ENCODE measurements at regions not wholly inside any gene's neighbourhood (a gene's known extent, or its start where the extent isn't known, plus 50 kb on each side); places are given as distances from the start of the nearest gene placed in this dataset.

- no peaks in the 10 kb centered on the region for H3K36me3 ChIP-seq (ENCODE audit: control insufficient read depth, insufficient read depth, low read length)
- H3K27me3 ChIP-seq (replicated peaks; ENCODE audit: control insufficient read depth, insufficient read depth, low read length) = no peaks in the 10 kb centered on the region
- H3K4me3 ChIP-seq (replicated peaks; ENCODE audit: low read depth, low read length) = no peak overlapping the region
- TF ChIP-seq, protein P1, sequence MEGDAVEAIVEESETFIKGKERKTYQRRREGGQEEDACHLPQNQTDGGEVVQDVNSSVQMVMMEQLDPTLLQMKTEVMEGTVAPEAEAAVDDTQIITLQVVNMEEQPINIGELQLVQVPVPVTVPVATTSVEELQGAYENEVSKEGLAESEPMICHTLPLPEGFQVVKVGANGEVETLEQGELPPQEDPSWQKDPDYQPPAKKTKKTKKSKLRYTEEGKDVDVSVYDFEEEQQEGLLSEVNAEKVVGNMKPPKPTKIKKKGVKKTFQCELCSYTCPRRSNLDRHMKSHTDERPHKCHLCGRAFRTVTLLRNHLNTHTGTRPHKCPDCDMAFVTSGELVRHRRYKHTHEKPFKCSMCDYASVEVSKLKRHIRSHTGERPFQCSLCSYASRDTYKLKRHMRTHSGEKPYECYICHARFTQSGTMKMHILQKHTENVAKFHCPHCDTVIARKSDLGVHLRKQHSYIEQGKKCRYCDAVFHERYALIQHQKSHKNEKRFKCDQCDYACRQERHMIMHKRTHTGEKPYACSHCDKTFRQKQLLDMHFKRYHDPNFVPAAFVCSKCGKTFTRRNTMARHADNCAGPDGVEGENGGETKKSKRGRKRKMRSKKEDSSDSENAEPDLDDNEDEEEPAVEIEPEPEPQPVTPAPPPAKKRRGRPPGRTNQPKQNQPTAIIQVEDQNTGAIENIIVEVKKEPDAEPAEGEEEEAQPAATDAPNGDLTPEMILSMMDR (IDR thresholded peaks at IDR 0.05; ENCODE audit: insufficient read depth, low read length, poor library complexity, severe bottlenecking) = no peak
- no peak for DNase-seq (ENCODE audit: extremely low read depth, insufficient read length)
Observed at GRCh38 chr12:31217356-31218130, 108.4 kb downstream of the SINHCAF start.

GRCh38 chr12:31218203-31219025, 107.5 kb downstream of the SINHCAF start:
- Histone ChIP-seq H3K27me3 (replicated peaks; ENCODE audit: control insufficient read depth, insufficient read depth, low read length) (no peaks in the 10 kb centered on the region), H3K4me3 (replicated peaks; ENCODE audit: low read depth, low read length) (no peak overlapping the region), H3K36me3 (ENCODE audit: control insufficient read depth, insufficient read depth, low read length) (no peaks in the 10 kb centered on the region)
- TF ChIP-seq, protein P1 (IDR thresholded peaks at IDR 0.05; ENCODE audit: insufficient read depth, low read length, poor library complexity, severe bottlenecking) = no peak
- no peak for DNase-seq (ENCODE audit: extremely low read depth, insufficient read length)

DNA sequence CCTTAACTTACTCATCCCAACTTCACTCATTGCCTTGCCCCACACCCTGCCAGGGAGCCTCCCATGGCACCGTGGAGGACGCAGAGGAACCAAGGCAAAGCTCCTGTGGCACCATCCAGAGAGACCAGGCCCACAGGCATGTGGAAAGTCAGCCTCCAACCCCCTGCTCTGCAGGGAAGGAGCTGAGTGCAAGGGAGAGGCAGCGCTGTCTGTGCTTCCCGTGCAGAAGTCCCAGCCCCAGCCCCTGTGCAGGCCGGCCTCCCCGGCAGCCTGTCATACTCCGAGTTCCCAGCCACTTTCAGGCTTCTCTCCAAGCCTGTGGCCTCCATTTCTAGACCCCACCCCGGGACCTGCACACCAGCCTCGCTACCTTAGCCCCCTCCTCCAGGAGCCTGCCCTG, 106.4 kb downstream of the SINHCAF start:
- Histone ChIP-seq H3K4me3 (replicated peaks; ENCODE audit: low read depth, low read length) (no peak overlapping the region), H3K36me3 (ENCODE audit: control insufficient read depth, insufficient read depth, low read length) (no peaks in the 10 kb centered on the region), H3K27me3 (replicated peaks; ENCODE audit: control insufficient read depth, insufficient read depth, low read length) (no peaks in the 10 kb centered on the region)
- no peak for DNase-seq (ENCODE audit: extremely low read depth, insufficient read length)
- TF ChIP-seq, protein P1 (IDR thresholded peaks at IDR 0.05; ENCODE audit: insufficient read depth, low read length, poor library complexity, severe bottlenecking) = no peak

DNA sequence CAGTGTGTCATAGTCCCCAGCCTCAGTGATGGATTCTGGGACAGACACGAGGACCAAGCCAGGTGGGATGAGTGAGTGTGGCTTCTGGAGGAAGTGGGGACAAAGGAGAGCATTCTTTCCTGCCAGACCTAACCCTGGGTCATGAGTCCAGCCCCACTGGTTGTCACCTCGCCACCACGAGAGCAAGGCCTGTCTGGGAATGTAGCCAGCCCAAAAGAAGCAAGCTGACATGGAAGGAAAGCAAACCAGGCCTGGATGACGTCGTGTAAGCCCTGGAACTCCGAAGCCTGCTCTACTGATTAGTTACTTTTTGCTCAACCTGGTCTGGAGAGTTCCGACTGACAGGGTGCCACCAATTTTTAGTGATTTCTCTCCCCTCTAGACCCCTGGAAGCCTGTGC, 105.9 kb downstream of the SINHCAF start:
- H3K4me3 ChIP-seq (replicated peaks; ENCODE audit: low read depth, low read length) = no peak overlapping the region
- TF ChIP-seq, protein P1 (IDR thresholded peaks at IDR 0.05; ENCODE audit: insufficient read depth, low read length, poor library complexity, severe bottlenecking) = no peak
- no peaks in the 10 kb centered on the region for H3K27me3 ChIP-seq (replicated peaks; ENCODE audit: control insufficient read depth, insufficient read depth, low read length)
- no peak for DNase-seq (ENCODE audit: extremely low read depth, insufficient read length)
- no peaks in the 10 kb centered on the region for H3K36me3 ChIP-seq (ENCODE audit: control insufficient read depth, insufficient read depth, low read length)

GRCh38 chr12:31220633-31221550, 105.1 kb downstream of the SINHCAF start:
- no peaks in the 10 kb centered on the region for H3K27me3 ChIP-seq (replicated peaks; ENCODE audit: control insufficient read depth, insufficient read depth, low read length)
- TF ChIP-seq, protein P1 (IDR thresholded peaks at IDR 0.05; ENCODE audit: insufficient read depth, low read length, poor library complexity, severe bottlenecking) = no peak
- no peak overlapping the region for H3K4me3 ChIP-seq (replicated peaks; ENCODE audit: low read depth, low read length)
- no peak for DNase-seq (ENCODE audit: extremely low read depth, insufficient read length)
- H3K36me3 ChIP-seq (ENCODE audit: control insufficient read depth, insufficient read depth, low read length) = no peaks in the 10 kb centered on the region
